Putamen (tissue), 1 donor: ENCODE measurements at regions not wholly inside any gene's neighbourhood (a gene's known extent, or its start where the extent isn't known, plus 50 kb on each side); places are given as distances from the start of the nearest gene placed in this dataset.
A peak's percentile ranks its signal among the peaks of the same experiment; 100 is the strongest.
"Not testable (repeated sequence)": the region's sequence is repeated elsewhere in the genome, so short reads cannot be mapped to it uniquely, and the experiment has no call there.

ENCODE experiments used
- DNase-seq: peaks from one replicate; pipeline ENCODE4 v3.0.0-alpha.2; 2016; ENCODE audit warnings: low spot score

DNA sequence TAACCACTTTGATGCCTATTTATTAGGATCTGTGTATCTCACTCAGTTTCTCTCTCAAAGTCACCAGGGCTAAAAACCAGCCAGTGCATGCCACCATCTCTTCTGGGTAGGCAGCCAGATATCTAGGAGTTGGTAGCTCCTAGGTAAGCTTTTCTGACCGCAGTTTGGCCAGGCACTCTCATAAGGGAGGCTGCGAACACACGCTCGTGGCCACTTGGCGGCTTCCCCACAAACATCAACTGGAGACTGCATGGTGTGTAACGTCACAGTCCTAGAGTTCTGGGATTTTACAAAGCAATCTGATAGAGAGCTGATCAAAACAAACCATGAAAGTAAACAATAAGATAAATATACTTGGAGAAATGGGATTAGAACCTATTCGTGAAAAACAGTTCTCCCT lies 424.3 kb upstream of the ACVR2A start:
- DNase-seq: no peak

DNA sequence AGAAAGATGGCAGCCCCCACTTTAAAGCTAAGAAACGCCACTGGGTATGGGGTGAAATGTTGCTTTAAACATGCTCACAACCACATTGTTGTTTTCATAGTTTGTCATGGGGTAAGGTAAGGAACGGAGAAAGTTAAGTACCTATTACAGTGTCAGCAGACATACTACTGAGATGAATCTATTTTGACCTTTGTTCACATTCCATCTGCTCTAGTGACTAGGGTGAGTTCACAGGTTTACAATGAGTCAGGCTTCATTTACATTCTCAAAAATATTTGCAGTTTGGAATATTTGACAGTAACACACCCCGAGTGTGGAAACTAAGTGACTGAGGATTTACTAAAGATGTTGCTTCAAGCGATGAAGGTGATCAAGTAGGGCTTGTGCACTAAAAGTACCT lies 428.7 kb upstream of the ACVR2A start:
- no peak for DNase-seq

DNA sequence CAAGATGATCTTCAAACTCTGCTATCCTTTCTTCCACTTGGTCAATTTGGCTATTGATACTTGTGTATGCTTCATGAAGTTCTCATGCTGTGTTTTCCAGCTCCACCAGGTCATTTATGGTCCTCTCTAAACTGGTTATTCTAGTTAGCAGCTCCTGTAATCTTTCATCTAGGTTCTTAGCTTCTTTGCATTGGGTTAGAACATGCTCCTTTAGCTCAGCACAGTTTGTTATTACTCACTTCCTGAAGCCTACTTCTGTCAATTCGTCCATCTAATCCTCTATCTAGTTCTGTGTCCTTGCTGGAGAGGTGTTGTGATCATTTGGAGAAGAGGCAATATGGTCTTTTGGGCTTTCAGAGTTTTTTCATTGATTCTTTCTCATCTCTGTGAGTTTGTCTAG lies 430.2 kb upstream of the ACVR2A start:
- not testable (repeated sequence) for DNase-seq

DNA sequence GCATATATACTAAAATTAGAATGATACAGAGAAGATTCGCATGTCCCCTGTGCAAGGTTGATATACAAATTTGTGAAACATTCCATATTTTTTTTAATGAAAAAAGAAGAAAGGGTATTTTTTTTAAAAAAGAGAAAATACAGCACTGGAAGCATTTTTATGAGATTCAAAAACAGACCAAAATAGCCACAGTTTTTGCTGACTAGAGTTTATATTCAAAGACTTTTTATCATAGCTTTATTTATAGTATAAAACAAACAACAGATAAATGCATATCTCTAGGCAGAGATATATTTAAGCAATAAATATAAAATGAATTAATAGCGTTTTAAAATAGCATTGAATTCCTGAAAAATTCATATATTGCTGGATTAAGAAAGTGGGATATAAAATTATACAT lies 436.5 kb upstream of the ACVR2A start:
- DNase-seq: no peak

DNA sequence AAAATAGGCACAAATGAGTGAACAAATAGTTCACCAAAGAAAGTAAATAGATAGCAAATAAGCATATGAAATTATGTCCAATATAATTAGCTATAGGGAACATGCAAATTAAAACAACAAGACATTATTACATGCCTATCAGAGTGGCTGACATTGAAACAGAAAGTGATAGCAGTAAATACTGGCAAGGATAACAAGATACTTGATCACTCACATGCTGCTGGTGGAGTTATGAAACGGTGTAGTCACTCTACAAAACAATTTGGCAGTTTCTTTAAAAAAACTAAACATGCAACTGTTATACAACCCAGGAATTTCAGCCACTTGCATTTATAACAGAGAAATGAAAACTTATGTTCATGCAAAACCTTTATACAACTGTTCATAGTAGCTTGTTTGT lies 439.2 kb upstream of the ACVR2A start:
- no peak for DNase-seq

DNA sequence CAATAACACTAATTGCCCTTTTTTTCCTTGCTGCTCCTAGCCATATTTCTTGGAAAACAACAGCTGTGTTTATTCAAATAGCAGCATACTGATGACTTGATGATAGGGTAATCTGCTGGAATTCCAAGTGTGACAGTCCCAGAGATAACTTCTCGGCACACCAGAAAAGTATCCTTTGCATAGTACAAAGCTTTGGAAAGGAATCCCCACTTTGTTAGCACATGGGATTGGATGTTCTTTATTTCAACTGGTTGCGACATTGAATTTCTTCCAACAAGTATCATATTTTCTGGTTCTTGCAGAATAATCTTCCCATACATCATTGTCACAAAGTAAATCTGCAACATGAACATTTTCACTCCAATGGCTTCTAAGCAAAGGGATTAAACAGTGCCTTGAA lies 445.8 kb upstream of the ACVR2A start:
- DNase-seq: no peak

DNA sequence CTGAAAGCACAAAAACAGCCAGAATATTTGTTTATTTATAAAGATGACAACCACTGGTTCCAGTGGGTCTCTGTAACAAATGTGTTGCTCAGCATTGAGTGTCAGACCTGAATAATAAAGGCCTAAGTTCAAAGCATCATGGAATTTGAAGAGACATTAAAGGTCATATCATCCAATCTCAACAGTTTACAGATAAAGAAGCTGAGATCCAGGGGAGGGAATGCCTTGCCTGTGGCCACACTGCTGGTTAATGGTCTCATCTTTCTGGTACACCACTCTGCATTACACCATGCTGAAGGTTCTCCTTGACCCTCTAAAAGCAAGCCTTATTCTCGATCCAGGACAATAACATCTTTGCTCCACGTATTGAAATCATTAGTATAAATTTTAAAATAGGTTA lies 446.5 kb upstream of the ACVR2A start:
- DNase-seq: no peak

DNA sequence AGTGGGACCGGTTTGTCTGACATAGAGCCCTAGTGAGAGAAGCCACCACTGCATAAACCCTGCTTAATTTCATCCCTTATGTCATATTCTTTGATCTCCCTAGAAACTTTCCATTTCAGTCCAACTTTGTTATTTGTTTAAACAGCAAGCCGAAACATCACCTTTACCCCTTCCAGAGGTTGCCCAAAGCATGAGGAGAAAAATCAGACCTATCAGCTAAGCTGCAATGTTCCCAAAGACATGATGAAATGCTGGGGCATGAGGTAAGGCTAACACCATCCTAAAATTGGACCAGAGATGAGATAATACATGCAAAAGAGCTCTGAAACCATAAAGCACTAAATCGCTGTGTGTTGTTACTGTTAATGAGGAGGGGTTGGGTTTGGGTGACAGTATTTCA lies 447.9 kb upstream of the ACVR2A start:
- no peak for DNase-seq

DNA sequence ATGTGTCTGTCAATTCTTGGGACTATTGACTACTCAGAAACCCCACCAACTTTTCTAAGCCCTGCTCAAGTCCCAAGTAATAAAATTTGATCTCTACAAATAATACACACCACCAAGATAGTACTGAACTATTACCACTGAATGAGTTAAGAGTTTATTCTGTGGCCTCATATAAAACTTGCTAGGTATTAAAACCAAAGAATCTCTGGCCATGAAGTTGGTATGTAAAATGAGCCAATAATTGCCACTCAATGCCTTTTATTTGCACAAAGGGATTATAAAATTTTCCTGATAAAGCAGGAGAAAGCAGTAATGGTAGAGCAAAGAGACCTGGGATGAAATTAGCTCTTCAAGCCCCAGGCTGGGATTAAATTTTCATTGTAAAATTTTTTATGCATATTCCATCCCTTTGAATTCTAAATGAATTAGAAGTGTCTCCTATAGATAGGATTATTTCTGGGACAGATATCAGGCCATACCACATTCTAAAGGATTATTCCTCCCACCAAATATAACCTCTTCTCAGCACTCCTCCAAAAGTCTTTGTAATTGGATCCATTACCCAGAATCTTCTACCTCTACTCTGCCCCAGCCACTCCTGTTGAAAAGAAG lies 450.5 kb upstream of the ACVR2A start:
- DNase-seq: no peak

DNA sequence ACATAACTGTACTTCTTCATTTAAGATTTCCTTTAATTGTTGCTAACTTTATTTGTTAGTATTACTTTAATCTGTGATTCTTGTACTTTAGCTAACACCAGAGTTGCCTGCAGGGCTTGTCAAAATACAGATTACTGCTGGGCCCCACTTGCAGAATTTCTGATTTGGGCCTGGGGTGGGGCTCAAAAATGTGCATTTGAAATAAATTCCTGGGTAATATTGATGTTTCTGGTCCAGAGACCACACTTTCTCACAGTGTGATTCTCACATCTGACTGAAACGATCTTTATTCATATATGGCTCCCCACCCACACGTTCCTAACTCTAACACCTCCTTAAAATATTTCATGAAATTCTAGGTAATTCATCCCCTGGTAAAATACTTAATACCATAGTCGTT lies 452.6 kb upstream of the ACVR2A start:
- no peak for DNase-seq

DNA sequence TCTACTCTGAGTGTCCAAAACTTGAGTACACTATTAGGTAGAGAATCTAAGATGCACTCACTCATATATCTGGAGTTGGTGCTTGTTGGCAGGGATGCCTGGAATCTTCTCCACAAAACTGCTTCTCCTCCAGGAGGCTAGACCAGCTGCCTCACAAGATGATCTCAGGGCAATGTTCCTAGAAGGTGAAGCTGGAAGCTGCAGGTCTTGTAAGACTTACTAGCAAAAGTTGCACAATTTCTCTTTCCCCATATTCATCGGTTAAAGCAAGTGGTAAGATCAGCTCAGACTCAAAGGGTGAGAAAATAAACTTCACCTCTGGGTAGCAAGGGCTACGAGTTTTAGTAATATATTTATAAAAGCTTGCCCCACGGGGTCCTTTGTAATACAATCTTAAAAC lies 454.4 kb upstream of the ACVR2A start:
- DNase-seq: no peak

DNA sequence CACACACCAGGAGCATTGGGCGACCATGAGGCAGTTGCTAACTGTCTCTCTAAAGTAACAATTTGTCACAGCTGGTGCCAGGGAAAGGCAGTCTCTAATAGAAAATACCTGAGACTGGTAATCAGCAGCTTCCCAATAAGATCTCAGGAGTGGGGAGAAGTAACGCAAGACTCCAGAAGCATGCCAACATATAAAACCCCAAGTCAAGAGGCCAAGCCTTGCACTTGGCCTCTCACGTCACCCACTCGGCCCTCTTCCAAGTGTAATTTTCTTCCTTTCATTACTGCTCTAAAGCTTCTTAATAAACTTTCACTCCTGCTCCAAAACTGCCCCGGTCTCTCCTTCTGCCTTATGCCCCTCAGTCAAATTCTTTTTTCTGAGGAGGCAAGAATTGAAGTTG lies 455.6 kb upstream of the ACVR2A start:
- DNase-seq: no peak

DNA sequence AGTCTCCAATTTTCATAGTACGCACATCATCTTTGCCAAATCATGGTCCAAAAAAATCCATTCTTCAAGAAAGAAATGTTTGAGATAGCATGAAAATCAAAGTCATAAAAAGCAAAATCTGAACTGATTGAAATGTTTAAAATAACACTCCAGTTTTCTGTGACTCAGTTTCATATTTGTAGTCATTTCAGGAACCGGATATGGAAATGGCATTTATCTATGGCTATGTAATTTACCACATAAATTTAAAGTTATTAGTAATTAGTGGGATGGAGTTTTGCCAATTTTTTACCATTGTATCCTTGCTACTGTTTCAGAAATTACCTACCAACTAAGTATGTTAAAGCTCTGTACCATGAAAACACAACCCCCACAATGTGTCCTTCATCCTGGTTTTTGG lies 456.6 kb upstream of the ACVR2A start:
- no peak for DNase-seq

DNA sequence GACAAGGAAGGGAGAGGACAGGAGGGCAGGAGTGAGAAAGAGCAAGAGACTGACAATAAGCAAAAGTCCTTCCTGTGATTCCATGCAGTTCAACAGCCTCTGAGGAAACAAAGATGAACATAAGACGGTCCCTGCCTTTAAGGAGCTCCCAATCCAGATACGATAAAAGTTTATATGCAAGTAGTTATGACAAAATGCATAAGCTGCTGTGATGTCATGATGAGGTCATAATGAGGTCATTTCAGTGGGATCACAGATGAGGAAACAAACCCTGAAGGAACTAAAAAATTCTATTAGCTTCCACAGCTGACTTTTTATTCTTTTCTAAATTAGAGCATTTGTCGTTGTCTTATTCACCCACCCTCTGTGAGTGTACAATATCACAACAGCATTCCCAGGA lies 458.5 kb upstream of the ACVR2A start:
- DNase-seq: no peak

DNA sequence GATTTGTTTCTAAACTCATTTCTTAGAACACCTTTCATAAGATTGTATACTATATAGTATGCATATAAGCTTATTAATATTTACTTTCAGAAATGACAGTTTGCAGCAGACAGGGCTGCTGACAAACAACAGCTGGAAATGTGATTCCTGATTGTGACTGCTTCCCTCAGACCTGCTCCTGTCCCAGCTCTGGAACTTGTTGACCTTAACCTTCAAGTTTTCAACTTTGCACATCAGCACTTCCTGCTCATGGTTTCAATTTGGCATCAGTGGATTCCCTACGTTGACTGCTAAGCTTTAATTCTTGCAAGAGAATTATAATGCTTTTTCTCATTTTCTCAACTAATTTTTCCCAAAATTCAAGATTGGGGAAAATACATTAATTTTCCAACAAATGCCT lies 459.2 kb upstream of the ACVR2A start:
- DNase-seq: no peak

DNA sequence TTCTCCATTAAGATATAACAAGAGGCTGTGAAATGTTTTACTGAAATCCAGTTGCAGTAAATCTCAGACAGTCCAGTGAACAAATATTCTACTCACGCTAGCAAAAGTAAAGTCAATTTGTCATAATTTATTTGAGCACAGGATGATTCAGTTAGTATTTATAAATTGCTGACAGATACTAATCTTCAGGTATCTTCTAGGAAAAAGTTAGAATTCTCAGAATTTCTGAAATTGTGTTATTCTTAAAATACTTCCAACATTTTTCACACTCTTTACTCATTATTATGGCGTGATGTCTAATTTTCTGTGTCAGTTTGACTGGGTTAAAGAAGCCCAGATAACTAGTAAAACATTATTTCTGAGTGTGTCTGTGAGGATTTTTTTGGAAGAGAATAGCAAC lies 460.2 kb upstream of the ACVR2A start:
- no peak for DNase-seq

DNA sequence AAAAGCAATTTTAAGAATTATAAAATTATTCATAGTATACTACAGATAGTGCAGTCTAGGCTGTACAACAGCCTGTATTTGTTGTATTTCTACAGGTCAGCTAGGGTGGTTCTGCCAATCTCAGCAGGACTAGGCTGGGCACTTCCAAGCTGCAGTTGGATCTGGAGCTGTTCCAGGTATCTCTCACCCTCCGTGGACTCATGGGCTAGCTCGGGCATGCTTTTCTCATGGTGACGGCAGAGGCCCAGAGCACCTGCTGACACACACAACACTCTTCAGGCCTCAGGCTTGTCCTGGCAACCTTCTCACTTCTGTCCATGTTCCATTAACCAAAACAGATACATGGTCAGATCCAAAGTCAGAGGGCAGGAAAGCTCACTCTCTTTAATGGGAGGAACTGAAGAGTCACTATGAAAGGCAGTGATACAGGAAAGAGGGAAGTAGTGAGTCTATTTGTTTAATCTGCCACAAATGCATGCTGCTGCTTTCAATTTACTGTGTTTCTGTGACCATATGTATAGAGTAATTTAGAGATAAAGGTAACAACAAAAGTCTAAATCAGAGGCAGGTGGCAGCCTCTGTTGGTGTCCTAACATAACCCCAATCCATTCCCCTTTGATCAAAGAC lies 462.4 kb upstream of the ACVR2A start:
- DNase-seq: no peak

DNA sequence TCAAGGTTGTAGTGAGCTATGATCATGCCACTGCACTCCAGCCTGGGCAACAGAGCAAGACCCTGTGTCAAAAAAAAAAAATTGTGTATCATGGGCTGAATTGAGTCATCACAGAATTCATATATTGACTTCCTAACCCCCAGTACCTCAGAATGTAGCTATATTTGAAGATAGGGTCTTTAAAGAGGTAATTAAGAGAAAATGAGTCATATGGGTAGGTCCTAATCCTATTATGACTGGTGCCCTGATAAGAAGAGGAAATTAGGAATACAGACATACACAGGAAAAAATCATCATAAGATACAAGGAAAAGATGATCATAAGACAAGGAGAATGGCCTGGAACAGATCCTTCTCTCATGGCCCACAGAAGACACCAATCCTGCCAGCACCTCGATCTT lies 466.4 kb upstream of the ACVR2A start:
- DNase-seq: no peak

DNA sequence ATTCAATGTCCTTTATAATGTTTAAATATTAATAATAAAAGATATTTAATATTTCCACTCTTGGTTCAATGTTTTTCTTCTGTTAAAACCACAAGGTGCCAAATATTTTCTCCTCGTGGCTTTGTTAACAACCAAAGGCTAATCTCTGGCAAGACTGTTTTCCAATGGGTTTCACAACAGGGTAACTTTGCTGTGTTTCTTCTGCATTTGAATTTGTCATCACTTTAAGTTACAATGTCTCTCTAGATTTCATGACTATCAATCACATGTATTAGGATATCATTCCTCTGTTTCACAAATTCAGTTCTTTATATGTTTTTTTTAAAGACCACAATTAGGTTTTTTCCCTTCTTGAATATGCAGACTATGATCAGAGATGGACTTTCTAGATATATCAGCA lies 469.8 kb upstream of the ACVR2A start:
- no peak for DNase-seq

DNA sequence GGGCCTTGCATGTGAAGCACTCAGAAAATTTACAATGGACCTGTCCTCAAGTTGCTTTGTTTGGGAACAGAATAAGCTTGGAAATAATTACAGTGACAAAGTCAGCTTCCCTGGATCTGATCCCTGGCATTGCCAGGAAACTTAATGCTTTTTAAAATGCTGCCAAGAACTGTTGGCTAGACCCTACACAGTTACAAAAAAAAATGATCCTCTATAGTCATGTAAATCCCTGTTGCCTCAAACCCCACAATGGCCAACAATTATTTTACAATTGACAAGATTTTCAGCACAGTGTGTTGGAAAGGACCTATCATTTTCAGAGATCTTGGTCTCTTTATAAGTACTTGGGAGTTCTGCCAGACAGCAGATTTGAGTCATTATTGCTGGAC lies 470.4 kb upstream of the ACVR2A start:
- DNase-seq: no peak

DNA sequence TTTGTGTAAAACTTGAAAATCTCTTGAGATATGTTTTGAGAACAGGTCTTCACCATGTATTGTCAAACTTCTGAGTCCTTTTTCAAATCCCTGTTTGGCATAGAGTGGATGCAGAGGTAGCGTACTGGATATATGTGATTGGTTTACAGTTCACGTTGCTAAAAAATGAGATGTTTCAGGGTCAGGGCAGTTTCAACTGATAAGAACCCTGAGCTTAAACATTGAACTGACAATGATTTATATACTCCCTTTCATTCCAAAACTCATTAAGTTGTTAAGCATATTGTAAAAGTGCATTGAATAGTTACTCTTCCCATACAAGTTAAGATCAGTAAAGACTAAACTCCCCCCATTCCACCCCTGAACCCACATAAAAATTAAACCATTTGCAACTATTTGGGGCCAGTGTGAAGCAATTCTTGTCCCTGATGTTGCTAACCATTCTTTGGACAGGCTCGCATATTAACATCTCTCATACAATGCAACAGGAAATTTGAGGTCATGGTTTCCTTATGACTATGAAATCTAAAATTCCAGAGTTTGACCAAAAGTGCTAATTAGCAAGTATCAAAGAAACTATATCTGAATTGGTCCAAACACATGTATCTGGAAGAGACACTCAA lies 470.9 kb upstream of the ACVR2A start:
- DNase-seq: no peak

DNA sequence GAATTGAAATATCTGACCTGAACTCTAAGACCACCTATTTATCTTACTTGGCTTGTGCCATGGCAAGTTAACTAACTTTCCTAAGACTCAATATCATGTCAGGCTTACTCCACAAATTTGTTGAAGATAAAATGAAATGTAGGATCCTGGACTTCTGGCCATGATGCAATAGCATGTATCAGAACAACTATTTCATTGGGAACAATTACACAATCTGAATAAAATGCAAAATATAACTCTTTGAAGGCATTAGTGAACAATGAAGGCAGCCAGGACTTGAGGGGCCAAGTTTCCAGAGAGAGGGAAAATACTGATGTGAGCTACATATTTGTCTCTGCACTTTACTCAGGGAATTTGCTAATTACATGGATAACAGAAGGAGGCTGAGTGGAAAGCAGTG lies 476.5 kb upstream of the ACVR2A start:
- no peak for DNase-seq

DNA sequence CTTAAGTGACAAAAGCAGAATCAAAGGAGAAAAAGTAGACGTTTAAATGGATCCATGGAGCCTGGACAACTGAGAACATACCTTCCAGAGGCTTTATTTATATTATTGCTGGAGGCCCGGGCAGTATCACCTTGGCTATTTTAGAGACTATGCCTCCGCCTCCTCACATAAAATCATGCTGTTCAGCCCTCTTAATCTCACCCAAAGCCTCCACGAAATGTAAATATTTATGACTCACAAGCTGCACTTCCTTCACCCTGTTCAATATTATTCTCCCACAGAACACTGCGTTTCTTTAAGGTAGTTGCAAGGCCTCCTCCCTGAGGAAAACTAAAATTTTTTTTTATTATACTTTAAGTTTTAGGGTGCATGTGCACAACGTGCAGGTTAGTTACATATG lies 478.6 kb upstream of the ACVR2A start:
- no peak for DNase-seq

DNA sequence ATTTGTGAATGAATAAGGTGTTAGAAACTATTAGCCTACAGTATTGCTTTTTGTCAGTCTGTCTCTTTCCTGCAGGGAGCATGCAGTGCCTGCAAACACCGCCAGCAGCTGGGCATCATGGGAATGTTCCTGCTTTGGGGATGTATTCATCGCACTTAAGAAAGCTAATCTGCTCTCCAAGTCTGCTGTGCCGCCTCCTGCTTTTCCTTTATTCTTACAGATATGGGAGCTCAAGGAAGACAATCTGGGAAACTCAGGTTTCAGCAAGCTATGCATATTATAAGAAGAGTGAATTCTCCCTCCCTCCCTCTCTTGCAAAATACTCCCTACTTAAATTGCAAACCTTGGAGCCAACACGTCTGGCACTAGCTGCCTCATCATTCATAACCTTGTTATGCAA lies 479.2 kb upstream of the ACVR2A start:
- DNase-seq: peak; percentile 60
